CD4-positive, alpha-beta T cell (primary cell): ENCODE measurements at regions not wholly inside any gene's neighbourhood (a gene's known extent, or its start where the extent isn't known, plus 50 kb on each side); places are given as distances from the start of the nearest gene placed in this dataset.
"Not testable (repeated sequence)": the region's sequence is repeated elsewhere in the genome, so short reads cannot be mapped to it uniquely, and the experiment has no call there.

Source experiments
- ATAC-seq: fragments of 200-7000 bp; cut with Tn5 transposase; one replicate; pipeline ENCODE4 v1.10.0; 2022; ENCODE audit warnings: mild to moderate bottlenecking; ENCODE audit not compliant: poor library complexity
- CTCF ChIA-PET: fragments of 350-600 bp; sonication (Branson Sonifier 250); formaldehyde crosslinking; loops from one replicate; lab custom pipeline; 2021; ENCODE audit warnings: antibody characterized with exemption, inconsistent platforms; lab: Charles Lee
- POLR2A ChIA-PET: fragments of 350-600 bp; sonication (Branson Sonifier 250); formaldehyde crosslinking; loops from one replicate; lab custom pipeline; 2021; ENCODE audit warnings: antibody characterized with exemption, inconsistent platforms; lab: Charles Lee
- DNase-seq, 14 experiments: peaks; one replicate each; pipeline ENCODE4 v3.0.0-alpha.2; 2013 to 2020; ENCODE audit warnings: mixed read lengths in 2 of 14
- H3K27ac ChIP-seq, 2 donors: one replicate each; pipeline versions ENCODE4 v1.5.1 to v1.7.0; 2013; ENCODE audit warnings: low read length in 2 of 2, low read depth in 1 of 2, mild to moderate bottlenecking in 1 of 2
- H3K27me3 ChIP-seq, 2 experiments: 1 replicate in 1 of 2; 2 replicates in 1 of 2; pipeline versions ENCODE4 v1.6.1 to v1.7.0; 2013; ENCODE audit warnings: low read length in 2 of 2, control low read depth in 1 of 2, mild to moderate bottlenecking in 1 of 2, moderate library complexity in 1 of 2; ENCODE audit not compliant: insufficient read depth in 2 of 2, control insufficient read depth in 1 of 2
- H3K36me3 ChIP-seq: one replicate; pipeline ENCODE4 v1.6.1; 2013; ENCODE audit warnings: low read length, control low read depth; ENCODE audit not compliant: insufficient read depth
- H3K4me1 ChIP-seq: one replicate; pipeline ENCODE4 v1.6.1; 2013; ENCODE audit warnings: low read length, control low read depth; ENCODE audit not compliant: insufficient read depth
- H3K4me3 ChIP-seq: one replicate; pipeline ENCODE4 v1.5.1; 2013; ENCODE audit warnings: mild to moderate bottlenecking, low read length, moderate library complexity
- H3K9me3 ChIP-seq, 2 experiments: 1 replicate in 1 of 2; 2 replicates in 1 of 2; pipeline versions ENCODE4 v1.6.1 to v1.7.0; 2013; ENCODE audit warnings: low read length in 2 of 2, mild to moderate bottlenecking in 2 of 2, control low read depth in 1 of 2, moderate library complexity in 1 of 2; ENCODE audit not compliant: control insufficient read depth in 1 of 2, insufficient read depth in 1 of 2
- H3K27ac Mint-ChIP-seq: one replicate; pipeline ENCODE4 v1.8.0; 2020; ENCODE audit warnings: mixed read lengths
- H3K27me3 Mint-ChIP-seq: one replicate; pipeline ENCODE4 v1.8.0; 2021; ENCODE audit warnings: mixed read lengths
- H3K36me3 Mint-ChIP-seq: one replicate; pipeline ENCODE4 v1.8.0; 2021; ENCODE audit warnings: low read depth, mixed read lengths
- H3K4me1 Mint-ChIP-seq: one replicate; pipeline ENCODE4 v1.8.0; 2021; ENCODE audit warnings: low read depth, mixed read lengths
- H3K4me3 Mint-ChIP-seq: one replicate; pipeline ENCODE4 v1.8.0; 2020; ENCODE audit warnings: mild to moderate bottlenecking, mixed read lengths
- H3K9me3 Mint-ChIP-seq: one replicate; pipeline ENCODE4 v1.8.0; 2020; ENCODE audit warnings: mixed read lengths
- intact Hi-C, 2 experiments: fragments of 100-400 bp; cut with DNase I in 1 of 2; cut with micrococcal nuclease in 1 of 2; formaldehyde crosslinking; loops; one replicate each; pipeline versions ENCODE4 v1.15.1 to v1.9.0; 2023 to 2025; cut with DNase I, micrococcal nuclease
- TF ChIP-seq, protein P1 (sequence below): fragments of 200-600 bp; IDR thresholded peaks from one replicate; pipeline ENCODE4 v1.8.0; 2022; ENCODE audit warnings: antibody characterized with exemption, mild to moderate bottlenecking

DNA sequence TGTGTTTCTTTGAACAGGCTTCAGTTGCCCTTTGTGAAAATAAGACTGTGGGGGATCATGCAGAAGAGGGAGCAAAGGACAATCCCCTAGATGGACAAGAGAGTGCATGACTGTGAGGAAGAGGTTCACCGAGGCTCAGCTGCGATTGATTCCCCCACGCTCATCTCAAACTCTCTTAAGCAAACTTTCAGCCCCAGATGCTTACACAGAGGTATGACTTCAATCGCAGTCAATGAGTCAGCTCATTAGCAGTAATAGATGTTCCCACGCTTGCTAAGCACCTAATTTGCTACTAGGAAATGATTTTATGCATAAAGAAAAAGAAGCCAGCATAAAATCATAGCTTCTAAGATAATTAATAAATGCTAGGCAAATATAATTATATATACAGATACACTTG is 2256.1 kb upstream of the AGA start:
- Mint-ChIP-seq H3K9me3 (peaks cover 9% of the 10 kb centered on the region), H3K36me3 (no peaks in the 10 kb centered on the region), H3K4me3 (no peak overlapping the region), H3K27ac (no peak overlapping the region), H3K27me3 (no peaks in the 10 kb centered on the region), H3K4me1 (no peaks in the 10 kb centered on the region)
- Histone ChIP-seq H3K4me1 (no peaks in the 10 kb centered on the region), H3K27me3 (no peaks in the 10 kb centered on the region), H3K4me3 (no peak overlapping the region), H3K36me3 (no peaks in the 10 kb centered on the region), H3K27ac (no peak overlapping the region), H3K9me3 (no peaks in the 10 kb centered on the region)
- DNase-seq, result no peak
- TF ChIP-seq, protein P1, sequence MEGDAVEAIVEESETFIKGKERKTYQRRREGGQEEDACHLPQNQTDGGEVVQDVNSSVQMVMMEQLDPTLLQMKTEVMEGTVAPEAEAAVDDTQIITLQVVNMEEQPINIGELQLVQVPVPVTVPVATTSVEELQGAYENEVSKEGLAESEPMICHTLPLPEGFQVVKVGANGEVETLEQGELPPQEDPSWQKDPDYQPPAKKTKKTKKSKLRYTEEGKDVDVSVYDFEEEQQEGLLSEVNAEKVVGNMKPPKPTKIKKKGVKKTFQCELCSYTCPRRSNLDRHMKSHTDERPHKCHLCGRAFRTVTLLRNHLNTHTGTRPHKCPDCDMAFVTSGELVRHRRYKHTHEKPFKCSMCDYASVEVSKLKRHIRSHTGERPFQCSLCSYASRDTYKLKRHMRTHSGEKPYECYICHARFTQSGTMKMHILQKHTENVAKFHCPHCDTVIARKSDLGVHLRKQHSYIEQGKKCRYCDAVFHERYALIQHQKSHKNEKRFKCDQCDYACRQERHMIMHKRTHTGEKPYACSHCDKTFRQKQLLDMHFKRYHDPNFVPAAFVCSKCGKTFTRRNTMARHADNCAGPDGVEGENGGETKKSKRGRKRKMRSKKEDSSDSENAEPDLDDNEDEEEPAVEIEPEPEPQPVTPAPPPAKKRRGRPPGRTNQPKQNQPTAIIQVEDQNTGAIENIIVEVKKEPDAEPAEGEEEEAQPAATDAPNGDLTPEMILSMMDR, result no peak
- intact Hi-C loops, result no loop called here
- CTCF ChIA-PET, result no interaction called here
- no peak for ATAC-seq
- POLR2A ChIA-PET, result no interaction called here

DNA sequence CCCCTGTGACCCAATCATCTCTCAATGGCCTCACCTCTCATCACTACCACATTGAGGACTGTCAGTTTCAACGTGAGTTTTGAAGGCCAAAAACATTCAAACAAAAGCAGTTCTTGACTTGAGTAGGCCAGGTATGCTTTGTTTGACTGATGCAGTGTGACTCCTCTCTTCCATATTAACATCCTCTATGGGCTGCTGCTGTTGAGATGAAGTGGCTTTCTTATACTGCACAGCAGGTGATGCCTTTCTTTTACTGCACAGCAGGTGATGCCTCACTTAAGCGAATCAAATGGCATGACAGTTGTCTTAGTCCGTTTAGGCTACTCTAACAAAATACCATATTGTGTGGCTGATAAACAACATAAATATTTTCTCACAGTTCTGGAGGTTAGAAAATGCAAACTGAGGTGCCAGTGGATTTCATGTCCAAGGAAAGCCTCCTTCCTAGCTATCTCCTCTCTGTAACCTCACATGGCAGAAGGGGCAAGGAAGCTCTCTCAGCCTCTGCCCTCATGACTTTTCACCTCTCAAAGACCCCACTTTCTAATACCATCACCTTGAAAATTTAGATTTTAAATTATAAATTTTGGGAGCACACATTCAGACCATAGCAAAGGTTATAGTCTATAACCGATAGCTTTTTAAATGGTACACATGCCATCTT is 2267.9 kb upstream of the AGA start:
- Mint-ChIP-seq H3K36me3 (no peaks in the 10 kb centered on the region), H3K4me3 (no peak overlapping the region), H3K27ac (no peak overlapping the region), H3K27me3 (no peaks in the 10 kb centered on the region), H3K4me1 (no peaks in the 10 kb centered on the region), H3K9me3 (peaks cover 5% of the 10 kb centered on the region)
- H3K36me3 ChIP-seq, result no peaks in the 10 kb centered on the region
- intact Hi-C loops, result no loop called here
- ChIA-PET CTCF (no interaction called here), POLR2A (no interaction called here)
- no peak overlapping the region for H3K4me3 ChIP-seq
- H3K4me1 ChIP-seq, result no peaks in the 10 kb centered on the region
- TF ChIP-seq, protein P1, result no peak
- no peak overlapping the region for H3K27ac ChIP-seq
- ATAC-seq, result no peak
- no peaks in the 10 kb centered on the region for H3K9me3 ChIP-seq
- DNase-seq, result no peak
- H3K27me3 ChIP-seq, result no peaks in the 10 kb centered on the region

DNA sequence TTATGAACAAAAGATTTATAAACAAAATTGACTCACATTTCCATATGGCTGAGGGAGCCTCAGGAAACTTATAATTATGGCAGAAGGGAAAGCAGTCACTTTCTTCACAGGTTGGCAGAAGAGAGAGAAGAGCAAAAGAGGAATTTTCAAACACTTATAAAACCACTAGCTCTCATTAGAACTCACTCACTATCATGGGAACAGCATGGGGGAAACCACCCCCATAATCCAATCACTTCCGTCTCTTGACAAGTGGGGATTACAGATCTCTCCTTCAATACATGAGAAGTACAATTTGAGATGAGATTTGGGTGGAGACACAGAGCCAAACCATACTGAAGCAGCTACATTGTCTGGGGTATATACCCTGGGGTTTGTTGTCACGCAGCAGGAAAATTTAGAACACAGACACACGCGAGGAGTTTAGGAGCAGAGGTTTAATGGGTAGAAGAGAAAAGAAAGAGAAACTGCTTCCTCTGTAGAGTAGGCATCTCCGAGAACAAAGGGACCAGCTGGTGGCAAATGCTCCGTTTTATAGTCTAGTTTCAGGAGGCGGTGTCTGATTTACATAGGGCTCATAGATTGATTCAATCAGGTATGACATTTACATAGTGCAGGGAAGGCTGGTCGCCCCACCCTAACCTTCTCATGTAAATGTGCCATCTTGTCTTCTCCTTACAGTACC is 2277.7 kb upstream of the AGA start:
- Mint-ChIP-seq H3K27ac (no peak overlapping the region), H3K27me3 (no peaks in the 10 kb centered on the region), H3K4me1 (no peaks in the 10 kb centered on the region), H3K4me3 (no peak overlapping the region), H3K36me3 (no peaks in the 10 kb centered on the region), H3K9me3 (peaks cover 9% of the 10 kb centered on the region)
- Histone ChIP-seq H3K27ac (no peak overlapping the region), H3K36me3 (no peaks in the 10 kb centered on the region), H3K9me3 (peaks cover 0 to 10% of the 10 kb centered on the region in 2 experiments), H3K4me3 (no peak overlapping the region), H3K4me1 (no peaks in the 10 kb centered on the region), H3K27me3 (no peaks in the 10 kb centered on the region)
- ChIA-PET CTCF (no interaction called here), POLR2A (no interaction called here)
- DNase-seq (no peak), ATAC-seq (no peak)
- intact Hi-C loops, result no loop called here
- TF ChIP-seq, protein P1, result no peak

DNA sequence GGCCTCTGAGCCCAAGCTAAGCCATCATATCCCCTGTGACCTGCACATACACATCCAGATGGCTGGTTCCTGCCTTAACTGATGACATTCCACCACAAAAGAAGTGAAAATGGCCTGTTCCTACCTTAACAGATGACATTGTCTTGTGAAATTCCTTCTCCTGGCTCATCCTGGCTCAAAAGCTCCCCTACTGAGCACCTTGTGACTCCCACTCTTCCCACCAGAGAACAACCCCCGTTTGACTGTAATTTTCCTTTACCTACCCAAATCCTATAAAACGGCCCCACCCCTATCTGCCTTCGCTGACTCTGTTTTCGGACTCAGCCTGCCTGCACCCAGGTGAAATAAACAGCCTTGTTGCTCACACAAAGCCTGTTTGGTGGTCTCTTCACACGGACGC is 2284.3 kb upstream of the AGA start:
- H3K4me3 Mint-ChIP-seq, H3K27me3 ChIP-seq, H3K4me1 Mint-ChIP-seq, DNase-seq, H3K9me3 ChIP-seq, H3K27ac Mint-ChIP-seq, POLR2A ChIA-PET, H3K36me3 Mint-ChIP-seq, H3K27ac ChIP-seq, H3K4me1 ChIP-seq, H3K27me3 Mint-ChIP-seq, ATAC-seq, intact Hi-C loops, CTCF ChIA-PET, H3K36me3 ChIP-seq, H3K9me3 Mint-ChIP-seq, H3K4me3 ChIP-seq: not testable (repeated sequence)
